AG08396 (cell line): ENCODE measurements at regions not wholly inside any gene's neighbourhood (a gene's known extent, or its start where the extent isn't known, plus 50 kb on each side); places are given as distances from the start of the nearest gene placed in this dataset.
"Not testable (repeated sequence)": the region's sequence is repeated elsewhere in the genome, so short reads cannot be mapped to it uniquely, and the experiment has no call there.

Experiments used
- DNase-seq: peaks from one replicate; pipeline ENCODE4 v3.0.0; 2012; ENCODE audit warnings: low spot score, mixed read lengths

DNA sequence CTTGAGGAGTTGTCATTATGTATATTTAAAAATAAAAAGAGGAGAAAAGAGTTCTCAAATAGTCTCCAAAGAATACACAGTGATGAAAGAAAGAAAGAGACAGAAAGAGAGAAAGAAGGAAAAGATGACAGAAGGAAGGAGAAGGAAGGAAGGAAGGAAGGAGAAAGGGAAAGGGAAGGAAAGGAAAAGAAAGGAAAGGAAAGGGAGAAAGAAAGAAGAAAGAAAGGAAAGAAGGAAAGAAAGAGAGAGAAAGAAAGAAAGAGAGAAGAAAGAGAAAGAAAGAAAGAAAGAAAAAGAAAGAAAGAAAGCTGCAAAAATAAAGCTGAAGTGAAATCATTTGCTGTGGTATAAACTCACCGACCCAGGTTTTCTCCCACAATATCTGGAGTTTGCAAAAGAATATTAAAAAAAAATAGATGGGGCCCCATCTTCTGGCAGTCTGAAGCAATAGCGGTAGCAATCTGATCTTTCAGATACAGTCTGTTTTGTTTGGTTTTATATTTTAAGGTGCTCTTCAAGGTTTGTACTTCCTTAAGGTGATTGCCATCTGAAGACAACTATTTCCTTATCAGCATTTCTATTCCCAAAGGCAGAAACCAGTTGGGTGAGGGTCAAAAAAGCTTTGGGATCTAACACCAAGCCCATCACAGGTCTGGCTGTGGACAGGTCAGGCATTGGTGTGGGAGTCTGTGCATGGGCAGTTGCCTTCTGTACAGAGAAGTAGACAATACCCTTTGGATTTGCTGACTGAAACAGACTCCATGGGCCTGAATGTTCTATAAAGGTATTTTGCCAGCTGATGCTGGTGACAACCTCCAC lies 160.4 kb downstream of the CPEB2 start:
- DNase-seq, result peak; percentile 31

- DNase-seq, result no peak
Observed at GRCh38 chr4:15163284-15163645, 161.0 kb downstream of the CPEB2 start.

- DNase-seq, result no peak
Observed at GRCh38 chr4:15164571-15164970, 162.3 kb downstream of the CPEB2 start.

DNA sequence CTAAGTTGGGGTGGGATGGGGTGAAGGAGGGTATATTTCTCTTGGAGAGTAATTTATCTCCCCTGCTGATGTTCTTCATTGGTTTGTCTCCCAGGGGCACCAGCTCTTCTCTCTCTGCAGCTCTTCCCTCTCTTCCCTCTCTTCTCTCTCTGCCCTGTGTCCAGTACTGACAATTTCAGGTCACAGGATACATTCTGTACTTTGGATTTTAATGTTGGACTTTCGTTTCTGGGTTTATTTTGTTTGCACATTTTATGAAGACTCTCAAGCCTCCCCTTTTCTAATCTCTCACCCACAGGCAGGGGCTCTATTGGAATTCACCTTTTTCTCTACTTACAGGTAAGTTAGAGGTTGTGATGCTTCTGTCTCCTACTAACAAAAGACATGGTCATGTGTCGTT lies 165.5 kb downstream of the CPEB2 start:
- no peak for DNase-seq

GRCh38 chr4:15168759-15169158 lies 166.5 kb downstream of the CPEB2 start:
- no peak for DNase-seq

DNA sequence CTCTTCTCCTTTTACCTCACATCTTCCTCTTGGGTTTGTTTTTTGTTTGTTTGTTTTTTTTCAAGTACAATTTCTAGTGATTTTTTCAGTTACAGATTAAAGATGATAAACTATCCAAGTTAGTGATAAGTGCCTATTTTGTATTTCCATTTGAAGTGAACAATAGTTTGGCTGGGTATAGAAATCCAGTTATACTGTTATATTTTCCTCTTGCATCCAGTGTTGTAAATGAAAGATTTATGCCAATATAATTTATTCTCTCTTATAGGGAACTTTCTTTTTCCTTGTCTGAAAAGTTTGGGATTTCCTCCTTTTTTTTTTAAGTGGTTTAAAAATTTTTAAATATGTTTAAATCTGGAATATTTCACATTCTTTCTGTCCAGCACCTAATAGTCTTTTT lies 169.4 kb downstream of the CPEB2 start:
- no peak for DNase-seq

DNA sequence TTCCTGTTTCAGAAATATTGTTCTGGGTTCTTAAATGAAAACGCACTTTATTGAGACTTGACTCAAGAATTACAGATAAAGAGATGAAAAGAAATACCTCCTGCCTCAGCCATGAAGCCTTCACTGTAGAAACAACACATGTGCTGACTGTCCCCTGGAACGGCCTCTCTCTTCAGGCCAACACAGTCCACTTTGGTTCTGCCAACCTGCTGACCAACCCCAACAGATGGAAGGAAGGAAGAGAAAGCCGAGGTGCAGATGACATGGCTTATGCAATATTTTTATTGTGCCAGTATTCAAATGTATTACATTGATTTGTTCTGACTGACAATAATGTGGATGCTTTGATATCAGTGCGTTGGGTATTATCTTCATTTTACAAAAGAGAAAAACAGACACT lies 171.0 kb downstream of the CPEB2 start:
- no peak for DNase-seq

DNA sequence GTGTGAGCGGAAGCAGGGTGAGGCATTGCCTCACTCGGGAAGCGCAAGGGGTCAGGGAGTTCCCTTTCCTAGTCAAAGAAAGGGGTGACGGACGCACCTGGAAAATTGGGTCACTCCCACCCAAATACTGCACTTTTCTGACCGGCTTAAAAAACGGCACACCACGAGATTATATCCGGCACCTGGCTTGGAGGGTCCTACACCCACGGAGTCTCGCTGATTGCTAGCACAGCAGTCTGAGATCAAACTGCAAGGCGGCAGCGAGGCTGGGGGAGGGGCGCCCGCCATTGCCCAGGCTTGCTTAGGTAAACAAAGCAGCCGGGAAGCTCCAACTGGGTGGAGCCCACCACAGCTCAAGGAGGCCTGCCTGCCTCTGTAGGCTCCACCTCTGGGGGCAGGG lies 171.9 kb downstream of the CPEB2 start:
- DNase-seq, result not testable (repeated sequence)

DNA sequence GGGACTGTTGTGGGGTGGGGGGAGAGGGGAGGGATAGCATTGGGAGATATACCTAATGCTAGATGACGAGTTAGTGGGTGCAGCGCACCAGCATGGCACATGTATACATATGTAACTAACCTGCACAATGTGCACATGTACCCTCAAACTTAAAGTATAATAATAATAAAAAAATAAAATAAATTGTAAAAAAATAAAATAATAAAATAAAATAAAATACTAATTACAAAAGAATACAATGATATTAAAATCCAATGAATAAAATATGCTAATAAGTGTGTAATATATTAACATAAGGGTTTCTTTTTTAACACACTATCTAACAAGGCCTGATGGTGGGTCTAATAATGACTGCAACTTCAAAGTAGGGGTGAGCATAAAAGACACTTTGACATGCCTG lies 177.6 kb downstream of the CPEB2 start:
- not testable (repeated sequence) for DNase-seq

- DNase-seq, result no peak
Observed at GRCh38 chr4:15182600-15183220, 180.4 kb downstream of the CPEB2 start.

DNA sequence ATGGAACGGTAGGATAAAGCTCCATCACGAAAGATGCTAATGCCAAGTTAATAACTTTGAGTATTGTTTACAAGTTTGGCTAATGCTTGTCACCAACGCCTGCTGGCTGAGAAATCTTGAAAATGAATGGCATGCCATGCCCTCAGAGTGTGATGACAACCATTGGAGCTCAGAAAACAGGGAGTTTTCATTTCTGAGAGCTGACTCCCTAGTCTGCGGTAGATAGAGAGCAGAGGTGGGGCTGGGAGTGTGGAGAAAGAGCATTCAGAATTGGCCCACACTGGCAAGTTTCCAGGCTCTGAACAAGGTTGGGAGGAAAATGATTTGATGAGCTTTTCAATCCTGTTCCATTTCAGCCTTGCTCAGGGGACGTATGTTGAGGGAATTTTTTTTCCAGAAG lies 183.9 kb downstream of the CPEB2 start:
- peak; percentile 44 for DNase-seq

DNA sequence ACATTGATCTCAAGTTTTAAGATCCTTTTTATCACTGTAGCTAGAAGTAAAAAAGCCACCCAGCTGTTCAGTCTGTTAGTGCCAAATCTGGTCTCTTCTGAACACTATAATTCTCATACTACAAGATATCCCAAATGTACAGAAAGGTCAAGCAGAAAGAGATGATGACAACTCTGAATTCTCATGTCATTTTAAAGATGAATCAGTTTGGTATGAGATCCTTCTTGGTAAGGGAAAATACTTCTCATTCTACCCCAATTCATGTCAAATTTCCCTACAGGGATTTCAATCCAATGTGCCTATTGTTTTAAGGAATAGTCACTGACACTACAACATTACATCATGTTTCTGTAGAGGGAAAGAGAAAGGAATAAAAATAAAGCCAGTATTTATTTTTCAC lies 184.5 kb downstream of the CPEB2 start:
- DNase-seq, result no peak

DNA sequence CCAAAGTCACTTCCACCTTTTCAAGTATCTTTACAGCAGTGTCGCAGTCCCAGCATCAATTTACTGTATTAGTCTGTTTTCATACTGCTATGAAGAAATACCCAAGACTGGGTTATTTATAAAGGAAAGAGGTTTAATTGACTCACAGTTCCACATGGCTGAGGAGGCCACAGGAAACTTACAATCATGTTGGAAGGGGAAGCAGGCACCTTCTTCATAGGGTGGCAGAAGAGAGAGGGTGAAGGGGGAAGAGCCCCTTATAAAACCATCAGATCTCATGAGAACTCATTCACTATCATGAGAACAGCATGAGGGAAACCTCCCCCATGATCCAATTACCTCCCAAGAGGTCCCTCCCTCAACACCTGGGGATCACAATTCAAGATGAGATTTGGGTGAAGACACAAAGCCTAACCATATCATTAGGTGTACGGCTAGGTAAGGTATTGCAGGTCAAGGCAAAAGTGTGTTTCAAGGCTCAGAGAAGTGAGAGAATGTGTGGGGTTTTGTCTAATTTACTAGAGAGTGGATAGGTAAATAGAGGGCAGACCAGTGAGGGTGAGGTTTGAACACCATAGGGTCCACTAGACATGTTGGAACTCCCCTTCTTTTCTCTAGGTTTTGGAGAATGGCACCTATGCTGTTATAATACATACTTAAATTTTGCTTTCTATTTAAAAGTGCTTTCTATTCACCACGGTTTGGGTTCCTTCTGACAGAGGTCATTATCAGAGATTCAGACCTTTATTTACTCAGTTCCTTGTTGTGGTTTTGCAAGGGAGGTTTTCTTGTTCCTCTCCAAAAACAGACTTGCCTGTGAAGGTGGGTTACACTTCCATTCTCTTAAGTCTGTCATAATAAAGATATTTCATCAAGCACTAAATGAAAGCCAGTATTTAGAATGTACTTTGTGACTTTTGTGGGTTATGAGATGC lies 186.6 kb downstream of the CPEB2 start:
- DNase-seq, result no peak

GRCh38 chr4:15194520-15194919 lies 192.2 kb downstream of the CPEB2 start:
- no peak for DNase-seq

- DNase-seq, result peak; percentile 35
Observed at GRCh38 chr4:15197005-15197404, 194.7 kb downstream of the CPEB2 start.

DNA sequence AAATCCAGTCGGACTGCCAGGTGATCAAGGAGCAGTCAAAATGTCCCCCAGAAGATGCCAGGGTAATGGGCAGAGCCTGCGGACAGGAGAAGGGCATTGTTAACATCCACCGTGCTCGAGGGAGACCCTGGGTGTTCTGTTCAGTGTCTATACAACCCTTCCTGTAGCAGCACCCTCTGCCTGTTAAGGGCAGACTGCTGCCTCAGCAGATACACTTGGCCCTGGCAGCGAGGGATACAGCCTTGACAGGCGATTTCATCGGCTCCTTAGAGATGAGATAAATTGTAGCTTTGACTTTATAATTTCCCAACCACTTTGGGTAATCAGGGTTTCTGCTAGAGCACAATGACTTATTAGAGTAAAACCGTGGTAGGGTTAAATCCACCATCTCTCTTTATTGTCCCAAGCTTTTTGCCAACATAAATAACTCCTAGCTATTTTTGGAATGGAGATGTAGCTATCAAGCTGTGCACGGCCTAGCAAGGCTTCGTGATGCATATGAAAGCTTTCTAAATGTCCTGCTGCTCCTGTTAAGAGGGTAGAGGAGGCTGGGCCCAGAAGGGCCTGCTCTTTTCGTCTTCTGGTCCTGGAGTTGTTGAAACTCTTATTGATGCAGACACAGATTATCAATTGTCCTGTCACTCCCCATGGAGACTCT lies 195.9 kb downstream of the CPEB2 start:
- DNase-seq, result no peak

- DNase-seq, result no peak
Observed at GRCh38 chr4:15201782-15202181, 199.5 kb downstream of the CPEB2 start.

GRCh38 chr4:15202481-15202880 lies 200.2 kb downstream of the CPEB2 start:
- DNase-seq, result no peak

DNA sequence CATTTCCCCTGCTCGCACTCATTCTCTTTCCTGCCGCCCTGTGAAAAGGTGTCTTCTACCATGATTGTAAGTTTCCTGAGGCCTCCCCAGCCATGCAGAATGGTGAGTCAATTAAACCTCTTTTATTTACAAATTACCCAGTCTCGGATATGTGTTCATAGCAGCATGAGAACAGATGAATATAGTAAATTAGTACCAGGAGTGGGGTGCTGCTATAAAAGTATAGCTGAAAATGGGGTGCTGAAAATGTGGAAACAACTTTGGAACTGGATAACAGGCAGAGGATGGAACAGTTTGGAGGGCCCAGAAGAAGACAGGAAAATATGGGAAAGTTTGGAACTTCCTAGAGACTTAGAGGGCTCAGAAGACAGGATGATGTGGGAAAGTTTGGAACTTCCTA lies 204.2 kb downstream of the CPEB2 start:
- not testable (repeated sequence) for DNase-seq

GRCh38 chr4:15213302-15213970 lies 211.2 kb downstream of the CPEB2 start:
- DNase-seq, result no peak

DNA sequence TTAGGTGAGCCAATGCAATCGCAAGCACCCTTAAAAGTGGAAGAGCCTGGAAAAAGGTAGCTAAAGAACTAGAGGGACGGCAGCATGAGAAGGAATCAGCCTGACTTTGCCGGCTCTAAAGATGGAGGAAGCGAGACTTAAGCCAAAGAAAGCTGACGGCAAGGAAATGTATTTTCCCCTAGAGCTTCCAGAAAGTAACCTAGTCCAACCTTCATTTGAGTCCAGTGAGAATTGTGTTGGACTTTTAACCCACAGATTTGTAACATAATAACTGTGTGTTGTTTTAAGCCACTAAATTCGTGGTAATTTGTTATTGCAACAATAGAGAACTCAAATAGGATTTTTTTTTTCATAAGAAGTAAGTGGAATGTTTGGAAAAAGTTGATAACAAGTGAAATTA lies 212.7 kb upstream of the C1QTNF7 start:
- no peak for DNase-seq

DNA sequence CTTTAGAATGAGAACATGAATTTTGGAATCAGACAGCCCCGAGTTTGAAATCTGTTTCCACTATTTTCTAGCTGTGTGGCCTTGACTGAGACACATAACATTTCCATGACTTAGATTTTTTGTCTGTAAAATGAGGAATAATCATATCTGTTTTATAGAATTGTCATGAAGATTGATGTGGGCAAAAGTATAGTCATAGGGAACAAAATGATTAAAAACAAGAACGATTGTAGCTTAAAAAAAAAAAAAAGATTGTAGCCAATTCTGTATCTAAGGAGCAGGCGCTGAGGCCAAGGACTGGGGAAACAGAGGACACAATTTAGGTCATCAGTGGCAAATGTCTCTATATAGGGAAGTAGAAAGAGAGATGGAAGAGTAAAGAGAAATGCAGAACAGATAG lies 201.6 kb upstream of the C1QTNF7 start:
- no peak for DNase-seq
